ENCODE measurements at regions not wholly inside any gene's neighbourhood (a gene's known extent, or its start where the extent isn't known, plus 50 kb on each side); places are given as distances from the start of the nearest gene placed in this dataset.
"Not testable (repeated sequence)": the region's sequence is repeated elsewhere in the genome, so short reads cannot be mapped to it uniquely, and the experiment has no call there.

- no peak for DNase-seq (ENCODE audit: low read depth in 2 of 3, low spot score in 2 of 3)
These were observed 221.7 kb upstream of the CMC1 start for GRCh38 chr3:28019740-28020139.

GRCh38 chr3:28022916-28023315 is 218.5 kb upstream of the CMC1 start:
- DNase-seq (ENCODE audit: low read depth in 2 of 3, low spot score in 2 of 3) = no peak

- no peak for DNase-seq (ENCODE audit: low read depth in 2 of 3, low spot score in 2 of 3)
These were observed 212.9 kb upstream of the CMC1 start for GRCh38 chr3:28028554-28028953.

- DNase-seq (ENCODE audit: low read depth in 2 of 3, low spot score in 2 of 3) = no peak
These were observed 208.2 kb upstream of the CMC1 start for GRCh38 chr3:28033059-28033784.

GRCh38 chr3:28036599-28037575 is 204.5 kb upstream of the CMC1 start:
- DNase-seq (ENCODE audit: low read depth in 2 of 3, low spot score in 2 of 3) = no peak

GRCh38 chr3:28039234-28039633 is 202.2 kb upstream of the CMC1 start:
- DNase-seq (ENCODE audit: low read depth in 2 of 3, low spot score in 2 of 3) = no peak

GRCh38 chr3:28039829-28040228 is 201.6 kb upstream of the CMC1 start:
- no peak for DNase-seq (ENCODE audit: low read depth in 2 of 3, low spot score in 2 of 3)

- DNase-seq (ENCODE audit: low read depth in 2 of 3, low spot score in 2 of 3) = no peak
These were observed 199.3 kb upstream of the CMC1 start for GRCh38 chr3:28042095-28042635.

- DNase-seq (ENCODE audit: low read depth in 2 of 3, low spot score in 2 of 3) = no peak
These were observed 198.7 kb upstream of the CMC1 start for GRCh38 chr3:28042707-28043106.

- no peak for DNase-seq (ENCODE audit: low read depth in 2 of 3, low spot score in 2 of 3)
These were observed 191.3 kb upstream of the CMC1 start for GRCh38 chr3:28050120-28050519.

- no peak for DNase-seq (ENCODE audit: low read depth in 2 of 3, low spot score in 2 of 3)
These were observed 190.5 kb upstream of the CMC1 start for GRCh38 chr3:28050885-28051284.

- DNase-seq (ENCODE audit: low read depth in 2 of 3, low spot score in 2 of 3) = no peak
These were observed 187.7 kb upstream of the CMC1 start for GRCh38 chr3:28053759-28054158.

- DNase-seq (ENCODE audit: low read depth in 2 of 3, low spot score in 2 of 3) = no peak
These were observed 184.6 kb upstream of the CMC1 start for GRCh38 chr3:28056806-28057205.

GRCh38 chr3:28057539-28057938 is 183.9 kb upstream of the CMC1 start:
- DNase-seq (ENCODE audit: low read depth in 2 of 3, low spot score in 2 of 3) = no peak

- DNase-seq (ENCODE audit: low read depth in 2 of 3, low spot score in 2 of 3) = not testable (repeated sequence)
These were observed 182.2 kb upstream of the CMC1 start for GRCh38 chr3:28059199-28059598.

- DNase-seq (ENCODE audit: low read depth in 2 of 3, low spot score in 2 of 3) = no peak
These were observed 175.4 kb upstream of the CMC1 start for GRCh38 chr3:28066020-28066419.

GRCh38 chr3:28067014-28067413 is 174.4 kb upstream of the CMC1 start:
- no peak for DNase-seq (ENCODE audit: low read depth in 2 of 3, low spot score in 2 of 3)

GRCh38 chr3:28068342-28068741 is 173.1 kb upstream of the CMC1 start:
- DNase-seq (ENCODE audit: low read depth in 2 of 3, low spot score in 2 of 3) = no peak

- DNase-seq (ENCODE audit: low read depth in 2 of 3, low spot score in 2 of 3) = no peak
These were observed 172.0 kb upstream of the CMC1 start for GRCh38 chr3:28069438-28069837.

- no peak for DNase-seq (ENCODE audit: low read depth in 2 of 3, low spot score in 2 of 3)
These were observed 165.2 kb upstream of the CMC1 start for GRCh38 chr3:28076246-28076645.

GRCh38 chr3:28077572-28077971 is 163.8 kb upstream of the CMC1 start:
- DNase-seq (ENCODE audit: low read depth in 2 of 3, low spot score in 2 of 3) = peak in 1 of 3 donors; percentile 2

GRCh38 chr3:28078536-28078935 is 162.9 kb upstream of the CMC1 start:
- no peak for DNase-seq (ENCODE audit: low read depth in 2 of 3, low spot score in 2 of 3)

Data from hematopoietic multipotent progenitor cell (in vitro differentiated cells).